GM12892 (cell line): ENCODE measurements at regions not wholly inside any gene's neighbourhood (a gene's known extent, or its start where the extent isn't known, plus 50 kb on each side); places are given as distances from the start of the nearest gene placed in this dataset.

Experiments
- POLR2A ChIP-seq: IDR thresholded peaks from 2 replicates; pipeline ENCODE4 v1.6.1; 2011; ENCODE audit warnings: low read depth, low read length, control low read depth
- POLR2AphosphoS5 ChIP-seq: IDR thresholded peaks from 2 replicates; pipeline ENCODE4 v1.6.1; 2011; ENCODE audit warnings: low read depth, low read length, control low read depth

DNA sequence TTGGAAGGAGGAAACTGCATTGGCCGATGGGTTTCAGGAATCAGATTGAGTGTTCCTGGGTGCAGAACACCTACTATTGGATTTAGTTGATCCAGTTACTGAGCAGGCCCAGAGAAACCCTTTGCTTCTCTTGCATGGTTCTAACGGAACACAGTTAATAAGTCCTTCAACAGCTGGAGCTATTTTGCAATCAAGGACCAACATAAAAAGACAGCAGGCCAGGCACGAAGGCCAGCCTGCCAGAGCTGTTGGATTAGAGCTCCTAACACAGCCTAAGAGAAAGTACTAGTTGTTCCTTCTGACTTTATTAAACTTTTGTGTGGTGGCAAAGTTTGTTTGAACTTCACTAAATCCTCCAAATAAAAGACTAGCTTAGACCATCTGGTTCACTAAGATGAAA is 148.0 kb upstream of the LMO4 start:
- TF ChIP-seq POLR2AphosphoS5 = no peak
- TF ChIP-seq POLR2A = no peak
